H9 (cell line): ENCODE measurements at regions not wholly inside any gene's neighbourhood (a gene's known extent, or its start where the extent isn't known, plus 50 kb on each side); places are given as distances from the start of the nearest gene placed in this dataset.
A peak's percentile ranks its signal among the peaks of the same experiment; 100 is the strongest.

Source experiments
- DNase-seq: peaks from one replicate; pipeline ENCODE4 v3.0.0-alpha.2; 2017
- H2AFZ ChIP-seq: one replicate; pipeline ENCODE4 v1.6.1; 2013; ENCODE audit warnings: mild to moderate bottlenecking, low read length, control low read depth, moderate library complexity
- H2AK5ac ChIP-seq: 2 replicates; pipeline ENCODE4 v1.6.1; 2013; ENCODE audit warnings: low read length, control low read depth, mixed read lengths; ENCODE audit not compliant: insufficient read length
- H2BK120ac ChIP-seq: one replicate; pipeline ENCODE4 v1.6.1; 2013; ENCODE audit warnings: low read depth, mild to moderate bottlenecking, low read length, control low read depth, inconsistent platforms; ENCODE audit not compliant: poor library complexity, severe bottlenecking
- H2BK12ac ChIP-seq: 2 replicates; pipeline ENCODE4 v1.6.1; 2013; ENCODE audit warnings: low read length, control low read depth, mixed read lengths, low read depth; ENCODE audit not compliant: insufficient read length
- H2BK15ac ChIP-seq: 2 replicates; pipeline ENCODE4 v1.6.1; 2013; ENCODE audit warnings: low read depth, low read length, control low read depth
- H2BK20ac ChIP-seq: one replicate; pipeline ENCODE4 v1.6.1; 2013; ENCODE audit warnings: low read depth, mild to moderate bottlenecking, low read length, control low read depth, inconsistent platforms; ENCODE audit not compliant: poor library complexity, severe bottlenecking
- H2BK5ac ChIP-seq: 2 replicates; pipeline ENCODE4 v1.6.1; 2013; ENCODE audit warnings: low read length, control low read depth, mixed read lengths; ENCODE audit not compliant: insufficient read length
- H3K14ac ChIP-seq: 2 replicates; pipeline ENCODE4 v1.6.1; 2013; ENCODE audit warnings: low read length, control low read depth; ENCODE audit not compliant: insufficient read depth
- H3K18ac ChIP-seq: 2 replicates; pipeline ENCODE4 v1.6.1; 2013; ENCODE audit warnings: low read depth, mild to moderate bottlenecking, mixed read lengths, low read length, control low read depth; ENCODE audit not compliant: insufficient read length
- H3K23ac ChIP-seq: 2 replicates; pipeline ENCODE4 v1.6.1; 2013; ENCODE audit warnings: low read length, control low read depth, mixed read lengths, low read depth; ENCODE audit not compliant: insufficient read length
- H3K23me2 ChIP-seq: 2 replicates; pipeline ENCODE4 v1.6.1; 2013; ENCODE audit warnings: low read depth, mild to moderate bottlenecking, mixed read lengths, low read length, control low read depth; ENCODE audit not compliant: insufficient read length, poor library complexity, severe bottlenecking
- H3K27ac ChIP-seq: 2 replicates; pipeline ENCODE4 v1.5.1; 2013; ENCODE audit warnings: low read length, control low read depth, mixed read lengths, low read depth; ENCODE audit not compliant: insufficient read length
- H3K27me3 ChIP-seq: 2 replicates; pipeline ENCODE4 v1.6.1; 2013; ENCODE audit warnings: low read length, control low read depth, inconsistent platforms; ENCODE audit not compliant: insufficient read depth
- H3K4ac ChIP-seq: 2 replicates; pipeline ENCODE4 v1.6.1; 2013; ENCODE audit warnings: low read depth, mild to moderate bottlenecking, control low read depth, inconsistent platforms, low read length, moderate library complexity
- H3K4me1 ChIP-seq: 2 replicates; pipeline ENCODE4 v1.6.1; 2013; ENCODE audit warnings: low read length, control low read depth, inconsistent platforms; ENCODE audit not compliant: insufficient read depth
- H3K4me2 ChIP-seq: 2 replicates; pipeline ENCODE4 v1.6.1; 2013; ENCODE audit warnings: low read length, control low read depth, mixed read lengths; ENCODE audit not compliant: insufficient read length, insufficient read depth
- H3K56ac ChIP-seq: 2 replicates; pipeline ENCODE4 v1.6.1; 2013; ENCODE audit warnings: low read depth, mild to moderate bottlenecking, mixed read lengths, low read length, control low read depth; ENCODE audit not compliant: insufficient read length
- H3K79me1 ChIP-seq: 2 replicates; pipeline ENCODE4 v1.6.1; 2013; ENCODE audit warnings: low read depth, mild to moderate bottlenecking, moderate library complexity, low read length, control low read depth, inconsistent platforms; ENCODE audit not compliant: insufficient read depth, poor library complexity, severe bottlenecking
- H3K79me2 ChIP-seq: 2 replicates; pipeline ENCODE4 v1.6.1; 2013; ENCODE audit warnings: low read length, control low read depth, inconsistent platforms; ENCODE audit not compliant: insufficient read depth
- H3K9ac ChIP-seq: 2 replicates; pipeline ENCODE4 v1.6.1; 2013; ENCODE audit warnings: low read length, control low read depth, mixed read lengths; ENCODE audit not compliant: insufficient read length; ENCODE audit errors: extremely low read depth
- H3K9me3 ChIP-seq: one replicate; pipeline ENCODE4 v1.6.1; 2013; ENCODE audit warnings: low read depth, low read length, inconsistent platforms; ENCODE audit not compliant: control insufficient read depth
- H3T11ph ChIP-seq: one replicate; pipeline ENCODE4 v1.6.1; 2013; ENCODE audit warnings: mild to moderate bottlenecking, low read length, control low read depth, inconsistent platforms
- H4K20me1 ChIP-seq: one replicate; pipeline ENCODE4 v1.6.1; 2013; ENCODE audit not compliant: control insufficient read depth, insufficient read length, insufficient read depth
- H4K5ac ChIP-seq: 2 replicates; pipeline ENCODE4 v1.6.1; 2013; ENCODE audit warnings: low read depth, mild to moderate bottlenecking, mixed read lengths, low read length, control low read depth; ENCODE audit not compliant: insufficient read length
- H4K8ac ChIP-seq: replicated peaks from 2 replicates; pipeline ENCODE4 v1.6.1; 2013; ENCODE audit warnings: low read length, control low read depth, mixed read lengths, low read depth; ENCODE audit not compliant: insufficient read length
- H4K91ac ChIP-seq: 2 replicates; pipeline ENCODE4 v1.6.1; 2013; ENCODE audit warnings: low read depth, mild to moderate bottlenecking, moderate library complexity, mixed read lengths, low read length, control low read depth; ENCODE audit not compliant: insufficient read length
- H3K27ac Mint-ChIP-seq, 3 experiments: 2 replicates in 2 of 3; 3 replicates in 1 of 3; pipeline ENCODE4 v1.8.0; 2020 to 2021; ENCODE audit warnings: mixed read lengths in 3 of 3, mild to moderate bottlenecking in 1 of 3, moderate library complexity in 1 of 3
- H3K27me3 Mint-ChIP-seq: 2 replicates; pipeline ENCODE4 v1.8.0; 2021; ENCODE audit warnings: low read depth, mild to moderate bottlenecking, moderate library complexity, mixed read lengths
- H3K36me3 Mint-ChIP-seq, 3 experiments: 2 replicates in 2 of 3; 3 replicates in 1 of 3; pipeline ENCODE4 v1.8.0; 2020 to 2021; ENCODE audit warnings: low read depth in 3 of 3, mixed read lengths in 3 of 3; ENCODE audit not compliant: insufficient read depth in 1 of 3
- H3K4me1 Mint-ChIP-seq, 2 experiments: 2 replicates each; pipeline ENCODE4 v1.8.0; 2020; ENCODE audit warnings: mixed read lengths in 2 of 2
- H3K4me3 Mint-ChIP-seq, 2 experiments: 2 replicates in 1 of 2; 3 replicates in 1 of 2; pipeline ENCODE4 v1.8.0; 2020 to 2021; ENCODE audit warnings: mild to moderate bottlenecking in 2 of 2, mixed read lengths in 2 of 2, moderate library complexity in 1 of 2
- H3K9me3 Mint-ChIP-seq, 2 experiments: 2 replicates in 1 of 2; 3 replicates in 1 of 2; pipeline ENCODE4 v1.8.0; 2020; ENCODE audit warnings: mild to moderate bottlenecking in 2 of 2, mixed read lengths in 2 of 2, moderate library complexity in 1 of 2
- WGBS: extraction: QIAGEN DNeasy Blood & Tissue Kit; methylation state at CpG from one replicate; pipeline ENCODE4 v1.1.7; 2013; ENCODE audit warnings: missing lambda C conversion rate, low lambda C conversion rate, mixed read lengths; ENCODE audit not compliant: insufficient read length; ENCODE audit errors: extremely low coverage; 5-methylcytosine and 5-hydroxymethylcytosine counted together
- TF ChIP-seq, protein P1 (sequence below): fragments of 200-600 bp; sonication (generic); conservative IDR thresholded peaks from 3 replicates; pipeline ENCODE4 v1.8.0; 2021; ENCODE audit warnings: antibody characterized with exemption, mild to moderate bottlenecking

GRCh38 chr5:2517451-2517850 is 234.0 kb downstream of the IRX2 start:
- peaks cover 2 to 10% of the 10 kb centered on the region in 2 experiments; a peak in 3 of 4 replicates for H3K4me1 Mint-ChIP-seq
- H2BK5ac ChIP-seq, result no peak overlapping the region
- no CpG with 5 or more reads among the region's 10 CpGs for WGBS
- no peaks in the 10 kb centered on the region for H3K79me2 ChIP-seq
- H3K27ac Mint-ChIP-seq, result peak overlapping the region in 1 of 3 experiments; percentile 92; a peak in 1 of 7 replicates
- H2BK15ac ChIP-seq, result no peak overlapping the region
- no peak overlapping the region for H3K56ac ChIP-seq
- no peak overlapping the region for H2AFZ ChIP-seq
- H3T11ph ChIP-seq, result no peak overlapping the region
- no peak overlapping the region for H4K5ac ChIP-seq
- H3K27me3 Mint-ChIP-seq, result peaks cover 2% of the 10 kb centered on the region
- H3K27ac ChIP-seq, result no peak overlapping the region
- no peaks in the 10 kb centered on the region for H3K4me1 ChIP-seq
- no peak overlapping the region for H3K4me3 Mint-ChIP-seq
- no peak overlapping the region for H4K8ac ChIP-seq
- no peak overlapping the region for H3K4ac ChIP-seq
- no peak overlapping the region for H4K91ac ChIP-seq
- TF ChIP-seq, protein P1, sequence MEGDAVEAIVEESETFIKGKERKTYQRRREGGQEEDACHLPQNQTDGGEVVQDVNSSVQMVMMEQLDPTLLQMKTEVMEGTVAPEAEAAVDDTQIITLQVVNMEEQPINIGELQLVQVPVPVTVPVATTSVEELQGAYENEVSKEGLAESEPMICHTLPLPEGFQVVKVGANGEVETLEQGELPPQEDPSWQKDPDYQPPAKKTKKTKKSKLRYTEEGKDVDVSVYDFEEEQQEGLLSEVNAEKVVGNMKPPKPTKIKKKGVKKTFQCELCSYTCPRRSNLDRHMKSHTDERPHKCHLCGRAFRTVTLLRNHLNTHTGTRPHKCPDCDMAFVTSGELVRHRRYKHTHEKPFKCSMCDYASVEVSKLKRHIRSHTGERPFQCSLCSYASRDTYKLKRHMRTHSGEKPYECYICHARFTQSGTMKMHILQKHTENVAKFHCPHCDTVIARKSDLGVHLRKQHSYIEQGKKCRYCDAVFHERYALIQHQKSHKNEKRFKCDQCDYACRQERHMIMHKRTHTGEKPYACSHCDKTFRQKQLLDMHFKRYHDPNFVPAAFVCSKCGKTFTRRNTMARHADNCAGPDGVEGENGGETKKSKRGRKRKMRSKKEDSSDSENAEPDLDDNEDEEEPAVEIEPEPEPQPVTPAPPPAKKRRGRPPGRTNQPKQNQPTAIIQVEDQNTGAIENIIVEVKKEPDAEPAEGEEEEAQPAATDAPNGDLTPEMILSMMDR, result no peak
- no peaks in the 10 kb centered on the region for H3K9me3 ChIP-seq
- H3K23me2 ChIP-seq, result no peaks in the 10 kb centered on the region
- H3K9ac ChIP-seq, result no peak overlapping the region
- DNase-seq, result no peak
- H2BK20ac ChIP-seq, result no peak overlapping the region
- no peaks in the 10 kb centered on the region for H3K9me3 Mint-ChIP-seq
- H2BK12ac ChIP-seq, result no peak overlapping the region
- no peak overlapping the region for H3K4me2 ChIP-seq
- no peak overlapping the region for H3K23ac ChIP-seq
- no peaks in the 10 kb centered on the region for H3K79me1 ChIP-seq
- H3K18ac ChIP-seq, result no peak overlapping the region
- H3K14ac ChIP-seq, result no peak overlapping the region
- H3K36me3 Mint-ChIP-seq, result no peaks in the 10 kb centered on the region
- H3K27me3 ChIP-seq, result no peaks in the 10 kb centered on the region
- no peak overlapping the region for H2AK5ac ChIP-seq
- no peak overlapping the region for H2BK120ac ChIP-seq
- no peaks in the 10 kb centered on the region for H4K20me1 ChIP-seq
